Activated CD4-positive, alpha-beta T cell treated with anti-CD3 and anti-CD28 coated beads for 24 hours (primary cell): ENCODE measurements at regions not wholly inside any gene's neighbourhood (a gene's known extent, or its start where the extent isn't known, plus 50 kb on each side); places are given as distances from the start of the nearest gene placed in this dataset.
"Not testable (repeated sequence)": the region's sequence is repeated elsewhere in the genome, so short reads cannot be mapped to it uniquely, and the experiment has no call there.

Source experiments
- DNase-seq, 2 donors: peaks; one replicate each; pipeline ENCODE4 v3.0.0-alpha.2; 2020; ENCODE audit warnings: low read depth in 2 of 2

DNA sequence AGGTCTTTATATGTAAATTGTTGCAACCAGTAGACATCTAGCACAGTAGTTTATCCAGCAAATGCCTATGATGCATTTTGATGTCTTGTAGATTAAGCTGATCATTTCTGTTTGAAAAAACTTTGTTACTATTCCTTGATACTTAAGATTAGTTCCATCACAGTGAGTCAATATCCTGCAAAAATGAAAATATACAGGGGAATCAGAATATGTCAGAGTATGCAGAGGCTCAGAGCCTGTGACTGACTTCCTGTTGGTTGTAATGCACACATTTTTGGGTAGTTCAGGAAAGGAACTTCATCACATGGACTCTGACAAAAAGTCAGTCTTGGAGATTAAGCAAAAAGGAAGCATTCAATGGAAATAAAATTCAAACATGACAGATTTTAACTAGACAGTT is 815.5 kb downstream of the FAT4 start:
- no peak for DNase-seq

DNA sequence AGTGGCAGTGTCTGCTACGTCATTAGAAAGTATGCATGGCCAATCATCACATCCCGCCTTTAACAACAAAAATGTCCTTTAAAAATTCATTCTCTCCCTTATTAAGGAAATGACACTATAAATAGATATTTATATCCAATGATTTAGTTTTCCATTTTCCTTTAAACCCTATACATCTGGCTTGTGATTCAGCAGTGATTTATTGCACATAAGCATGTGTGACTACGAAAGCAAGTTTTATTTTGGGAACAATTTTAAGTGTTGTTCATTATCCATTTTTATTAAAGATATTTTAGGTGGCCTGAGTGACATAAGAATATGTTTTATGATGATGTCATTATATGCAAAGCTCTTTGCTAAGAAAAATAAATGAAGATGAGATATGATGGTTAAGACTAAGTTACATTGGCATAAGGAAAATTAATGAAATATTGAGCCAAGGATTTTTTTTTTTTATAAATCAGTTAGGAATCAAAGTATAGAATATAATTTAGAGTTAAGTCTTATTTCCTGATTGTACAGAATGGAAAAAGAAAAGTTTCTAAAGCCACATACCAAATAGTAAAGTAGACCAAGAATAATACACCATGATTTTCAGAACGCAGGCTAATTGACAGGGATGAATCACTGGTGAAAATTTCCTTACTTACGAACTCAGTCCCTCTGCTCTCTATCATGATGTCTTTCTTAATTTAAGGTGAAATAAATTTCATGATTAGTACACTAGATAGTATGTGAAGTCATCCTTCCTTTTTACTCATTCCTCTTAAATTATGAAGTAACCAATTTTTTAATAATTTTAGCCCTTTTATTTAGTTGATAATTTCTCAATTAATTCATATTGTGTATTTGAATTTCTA is 822.4 kb downstream of the FAT4 start:
- DNase-seq, result no peak

DNA sequence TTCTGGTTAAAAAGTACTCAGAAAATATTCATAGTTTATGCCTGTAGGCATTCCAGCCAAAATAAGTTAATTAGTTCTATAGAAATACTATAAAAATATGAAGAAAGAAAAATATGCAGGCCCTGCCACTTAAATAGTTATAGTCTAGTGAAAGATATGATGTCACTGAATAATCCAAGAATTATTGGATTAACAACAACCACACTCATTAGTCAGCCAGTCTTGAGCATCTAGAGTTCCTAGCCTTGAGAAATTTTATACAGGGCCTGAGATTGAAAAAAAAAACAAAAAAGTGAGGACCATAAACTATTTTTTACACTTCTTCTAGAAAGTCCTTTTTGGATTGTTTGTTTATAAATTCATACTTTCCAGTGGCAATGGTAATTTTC is 823.0 kb downstream of the FAT4 start:
- DNase-seq, result no peak

DNA sequence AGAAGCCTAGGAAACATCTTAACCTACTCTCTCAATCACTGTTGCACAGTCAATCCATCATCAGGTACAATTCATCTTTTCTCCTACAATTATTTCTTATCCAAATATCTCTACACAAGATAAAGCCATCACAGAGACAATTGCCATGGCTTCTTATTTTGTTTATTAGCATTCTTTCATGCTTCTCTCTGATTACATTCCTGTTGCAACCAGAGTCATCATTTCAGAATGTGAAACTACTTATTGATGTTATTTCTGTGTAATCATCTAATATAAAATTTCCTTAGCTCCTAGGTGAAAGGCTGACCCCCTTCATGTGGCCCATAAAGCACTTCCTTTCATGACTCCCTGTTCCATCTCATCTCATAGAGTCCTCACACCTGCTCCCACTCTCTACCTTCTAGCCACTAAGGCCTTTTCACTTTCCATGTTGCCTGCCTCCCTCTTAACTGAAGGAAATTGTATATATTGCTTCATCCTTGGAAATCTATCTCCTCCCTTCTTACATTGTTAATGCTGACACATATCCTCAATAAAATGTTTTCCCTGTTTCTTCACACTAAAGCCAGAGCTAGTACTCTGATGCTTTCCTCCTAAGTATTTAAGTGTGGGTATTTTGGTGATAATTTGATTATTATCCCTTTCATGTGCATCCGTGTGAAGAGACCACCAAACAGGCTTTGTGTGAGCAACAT is 829.9 kb downstream of the FAT4 start:
- no peak for DNase-seq

DNA sequence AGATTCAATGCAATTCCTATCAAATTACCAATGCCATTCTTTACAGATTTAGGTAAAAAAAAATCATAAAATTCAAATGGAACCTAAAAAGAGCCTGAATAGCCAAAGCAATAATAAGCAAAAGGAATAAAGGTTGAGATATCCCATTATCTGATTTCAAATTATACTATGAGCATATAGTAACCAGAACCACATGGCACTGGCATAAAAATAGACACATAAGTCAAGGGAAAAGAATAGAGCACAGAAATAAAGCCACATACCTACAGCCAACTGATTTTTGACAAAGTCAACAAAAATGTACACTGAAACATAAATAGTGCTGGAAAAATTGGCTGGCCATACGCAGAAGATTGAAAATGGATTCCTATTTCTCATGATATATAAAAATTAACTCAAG is 853.7 kb downstream of the FAT4 start:
- DNase-seq, result no peak

DNA sequence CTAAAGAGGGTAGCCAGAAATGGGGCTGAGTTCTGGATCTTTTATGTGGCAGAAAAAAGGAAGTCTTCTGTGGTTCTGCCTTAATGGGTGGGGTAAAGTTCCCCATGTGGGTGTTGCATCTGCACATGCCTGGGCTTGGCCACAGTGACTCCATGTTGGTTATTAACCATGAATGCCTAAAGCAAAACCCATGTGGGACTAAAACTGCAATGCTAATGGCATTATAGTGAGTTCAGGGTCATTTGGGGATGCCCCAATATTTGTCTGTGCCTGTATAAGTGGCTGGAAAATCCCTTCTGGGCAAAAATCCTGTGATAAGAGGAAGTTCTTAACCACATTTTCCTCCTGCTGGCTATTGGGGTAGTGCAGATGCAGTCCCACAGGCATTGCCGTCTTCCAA is 857.4 kb downstream of the FAT4 start:
- no peak for DNase-seq

DNA sequence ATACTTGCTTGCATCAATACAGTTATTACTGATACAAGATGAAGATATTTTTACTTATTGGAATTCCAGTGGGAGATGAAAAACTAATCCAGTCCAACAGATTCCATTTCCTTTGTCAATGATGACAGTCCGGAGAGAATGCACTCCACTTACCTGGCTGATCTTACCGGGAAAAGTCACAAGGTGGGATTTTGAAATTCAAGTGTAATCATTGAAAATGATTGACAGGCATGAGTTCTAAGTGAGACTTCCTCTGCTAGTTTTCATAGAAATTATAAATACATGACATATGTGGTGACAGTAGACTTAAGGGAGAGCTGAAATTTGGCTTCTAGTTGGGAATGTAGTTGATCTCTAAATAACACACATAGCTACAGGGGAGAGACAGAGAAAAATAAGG is 859.9 kb downstream of the FAT4 start:
- no peak for DNase-seq

DNA sequence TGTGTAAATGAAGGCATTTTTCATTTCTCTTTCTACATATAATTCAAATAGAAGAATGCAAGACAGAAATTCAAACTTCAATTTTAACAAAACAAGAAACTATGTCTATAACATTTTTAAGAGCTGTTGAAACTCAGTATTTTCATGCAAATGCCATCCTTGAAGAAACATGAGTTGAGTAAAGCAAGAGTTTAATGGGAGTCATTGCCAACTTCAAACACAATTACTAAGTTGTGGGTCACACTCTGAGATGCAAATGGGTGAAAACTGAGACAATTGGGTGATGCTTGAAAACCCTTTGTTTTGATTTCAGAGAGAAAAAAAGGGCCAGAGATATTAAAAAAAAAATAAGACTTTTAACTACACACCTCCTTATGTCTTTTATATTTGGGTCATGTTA is 865.9 kb downstream of the FAT4 start:
- no peak for DNase-seq

DNA sequence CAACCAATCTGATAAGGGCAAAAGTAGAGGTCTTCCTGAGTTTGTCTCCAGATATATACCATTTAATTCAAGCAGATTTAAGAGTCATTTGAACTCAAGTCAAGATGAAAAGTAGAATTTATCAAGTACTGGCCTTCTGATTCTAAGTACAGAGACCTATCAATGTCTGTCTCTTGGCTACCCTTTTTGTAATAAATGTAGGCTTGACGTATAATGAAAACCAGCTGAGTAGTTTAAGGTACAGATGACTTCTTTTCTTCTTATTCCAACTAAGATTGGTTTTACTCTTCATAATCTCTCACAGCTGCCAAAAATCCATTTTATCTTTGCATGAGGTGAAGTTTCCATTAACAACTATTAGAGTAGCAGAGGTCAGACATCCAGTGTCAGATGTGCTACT is 867.6 kb downstream of the FAT4 start:
- no peak for DNase-seq

DNA sequence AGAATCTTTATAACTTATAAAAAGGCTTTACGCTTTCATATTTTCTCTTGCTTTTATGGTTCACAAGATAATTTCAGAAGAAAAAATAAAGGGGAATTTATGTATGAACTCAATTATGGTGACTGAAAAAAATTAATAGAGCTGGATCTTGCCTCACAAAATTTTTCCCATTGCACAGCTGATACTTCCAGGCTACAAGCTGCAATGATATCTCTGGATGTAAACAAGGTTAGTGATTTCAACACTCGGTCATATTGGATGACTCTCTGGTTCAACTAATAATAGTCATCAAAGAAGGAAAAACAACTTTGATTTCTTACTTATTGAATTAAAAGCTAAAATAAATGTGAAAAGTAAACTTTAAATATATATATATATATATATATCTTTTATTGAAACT is 868.0 kb downstream of the FAT4 start:
- DNase-seq, result no peak

DNA sequence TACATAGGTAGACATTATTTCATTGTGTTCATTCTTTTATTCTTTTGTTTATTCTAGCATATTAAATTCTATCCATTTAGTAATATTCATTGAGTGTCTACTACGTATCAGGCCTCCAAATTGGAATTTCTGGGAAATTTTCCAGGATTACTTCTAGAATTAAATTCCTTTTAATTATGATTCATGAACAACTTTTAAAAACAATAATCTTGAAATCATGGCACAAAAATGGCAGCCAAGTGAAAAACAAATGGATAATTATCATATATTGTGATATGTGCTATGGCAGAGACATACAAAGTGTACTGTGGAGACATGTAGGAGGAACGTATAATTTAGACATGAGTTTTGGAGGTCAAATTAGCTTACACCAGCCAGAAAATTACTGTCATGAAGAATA is 868.5 kb downstream of the FAT4 start:
- no peak for DNase-seq

DNA sequence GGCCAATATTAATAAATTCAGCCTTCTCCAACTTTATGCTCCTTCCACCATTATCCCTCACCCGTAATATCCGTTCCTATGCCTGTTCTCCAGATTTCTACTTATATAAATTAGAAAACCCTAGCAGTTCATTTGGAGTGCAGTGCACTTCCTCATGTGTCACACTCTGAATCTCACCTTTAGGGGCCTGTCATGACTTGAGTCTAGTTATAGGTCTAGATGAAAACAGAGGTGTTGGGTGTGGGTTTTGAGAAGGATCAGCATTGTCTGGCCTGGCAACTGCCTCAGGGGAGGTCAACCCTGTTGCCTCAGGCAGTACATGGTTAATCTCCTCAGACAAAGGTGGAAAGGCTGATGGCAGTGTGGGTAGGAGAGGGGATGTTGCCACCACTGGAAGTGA is 876.8 kb downstream of the FAT4 start:
- no peak for DNase-seq

DNA sequence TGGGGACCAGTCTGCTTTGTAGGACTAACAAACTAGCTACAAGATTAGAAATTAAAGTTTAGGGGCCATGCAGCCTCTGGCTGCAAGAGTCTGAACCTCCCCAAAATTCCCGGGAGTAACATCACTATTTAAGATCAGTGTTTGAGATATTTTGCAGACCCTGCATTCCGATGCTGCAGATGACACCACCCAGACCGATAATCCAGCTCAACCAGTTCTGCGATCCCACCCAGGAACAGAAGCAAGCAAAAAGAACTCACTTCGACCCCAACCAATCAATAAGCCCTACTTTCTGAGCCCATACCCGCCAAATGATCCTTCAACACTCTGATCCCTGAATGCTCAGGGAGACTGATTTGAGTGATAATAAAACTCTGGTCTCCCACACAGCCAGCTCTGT is 877.8 kb downstream of the FAT4 start:
- no peak for DNase-seq

DNA sequence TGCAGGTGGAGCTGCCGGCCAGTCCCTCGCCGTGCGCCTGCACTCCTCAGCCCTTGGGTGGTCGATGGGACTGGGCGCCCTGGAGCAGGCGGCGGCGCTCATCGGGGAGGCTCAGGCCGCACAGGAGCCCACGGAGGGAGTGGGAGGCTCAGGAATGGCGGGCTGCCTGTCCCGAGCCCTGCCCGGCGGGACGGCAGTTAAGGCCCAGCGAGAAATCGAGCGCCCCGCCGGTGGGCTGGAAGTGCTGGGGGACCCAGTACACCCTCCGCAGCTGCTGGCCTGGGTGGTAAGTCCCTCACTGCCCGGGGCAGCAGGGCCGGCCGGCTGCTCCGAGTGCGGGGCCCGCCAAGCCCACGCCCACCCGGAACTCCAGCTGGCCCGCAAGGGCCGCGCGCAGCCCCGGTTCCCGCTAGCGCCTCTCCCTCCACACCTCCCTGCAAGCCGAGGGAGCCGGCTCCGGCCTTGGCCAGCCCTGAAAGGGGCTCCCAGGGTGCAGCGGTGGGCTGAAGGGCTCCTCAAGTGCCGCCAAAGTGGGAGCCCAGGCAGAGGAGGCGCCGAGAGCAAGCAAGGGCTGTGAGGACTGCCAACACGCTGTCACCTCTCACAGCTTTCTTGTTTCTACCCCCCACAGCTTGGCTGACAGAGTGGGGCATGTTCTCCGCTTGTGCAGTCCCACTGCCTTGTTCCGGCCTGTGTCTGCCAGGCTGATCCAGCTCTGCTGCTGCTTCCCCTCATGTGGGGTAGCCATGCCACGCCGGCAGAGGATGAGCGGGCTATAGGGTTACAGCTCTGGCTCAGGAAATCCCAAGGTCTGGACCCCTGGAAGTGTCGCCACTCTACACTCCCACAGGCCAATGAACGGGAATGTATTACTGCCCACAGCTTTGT is 886.7 kb downstream of the FAT4 start:
- not testable (repeated sequence) for DNase-seq

DNA sequence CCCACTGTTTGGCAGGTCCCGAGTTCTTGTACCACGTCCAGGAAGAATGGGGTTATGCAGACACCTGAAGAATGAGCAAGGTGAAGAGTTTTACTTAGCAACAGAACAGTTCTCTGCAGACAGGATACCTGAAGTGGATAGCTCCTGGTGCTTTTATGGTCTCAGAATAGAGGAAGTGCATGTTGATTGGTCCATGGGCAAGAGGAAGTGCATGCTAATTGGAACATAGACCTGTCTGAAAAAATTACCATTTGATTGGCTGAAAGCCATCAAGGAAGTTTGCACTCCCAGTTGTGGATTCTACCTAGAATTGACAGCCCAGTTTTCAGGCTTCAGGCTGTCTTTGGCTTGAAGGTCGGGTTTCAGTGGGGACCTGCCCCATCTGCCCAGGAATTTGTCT is 887.5 kb downstream of the FAT4 start:
- no peak for DNase-seq

DNA sequence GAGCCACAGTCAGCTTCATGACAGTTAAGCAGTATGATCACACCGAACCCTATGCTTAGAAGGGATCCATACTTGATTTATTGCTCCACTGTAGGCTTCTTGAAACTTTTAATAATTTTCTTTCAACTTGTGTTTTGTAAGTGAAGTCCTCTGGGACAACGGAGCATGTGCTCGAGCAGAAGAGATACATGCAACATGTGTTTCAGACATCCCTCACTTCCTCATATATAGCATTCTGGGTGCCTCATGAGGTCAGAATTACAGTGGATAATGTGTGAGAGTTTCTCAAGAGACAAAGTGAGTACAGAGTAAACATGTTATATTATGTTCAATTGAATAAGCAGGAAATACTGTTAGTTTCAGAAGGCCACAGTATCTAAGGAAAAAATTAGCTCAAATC is 893.2 kb downstream of the FAT4 start:
- DNase-seq, result no peak

DNA sequence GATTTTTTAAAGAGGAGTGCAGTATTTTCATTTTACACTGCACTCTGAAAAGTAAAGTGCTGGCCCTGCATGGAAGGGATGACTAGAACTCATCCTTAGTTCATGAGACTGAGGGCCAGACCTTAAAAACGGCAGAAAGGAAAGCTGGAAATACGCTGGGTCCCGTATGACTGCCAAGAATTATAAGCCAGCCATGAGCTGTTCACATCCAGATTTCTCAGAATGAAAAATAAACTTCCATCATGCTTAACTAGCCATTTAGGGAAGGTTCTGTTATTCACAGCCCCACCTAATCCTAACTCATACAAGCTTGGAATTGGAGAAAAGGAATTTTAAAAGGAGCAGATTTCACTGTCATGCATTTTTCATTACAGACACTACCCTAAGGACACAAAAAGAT is 894.4 kb downstream of the FAT4 start:
- no peak for DNase-seq

DNA sequence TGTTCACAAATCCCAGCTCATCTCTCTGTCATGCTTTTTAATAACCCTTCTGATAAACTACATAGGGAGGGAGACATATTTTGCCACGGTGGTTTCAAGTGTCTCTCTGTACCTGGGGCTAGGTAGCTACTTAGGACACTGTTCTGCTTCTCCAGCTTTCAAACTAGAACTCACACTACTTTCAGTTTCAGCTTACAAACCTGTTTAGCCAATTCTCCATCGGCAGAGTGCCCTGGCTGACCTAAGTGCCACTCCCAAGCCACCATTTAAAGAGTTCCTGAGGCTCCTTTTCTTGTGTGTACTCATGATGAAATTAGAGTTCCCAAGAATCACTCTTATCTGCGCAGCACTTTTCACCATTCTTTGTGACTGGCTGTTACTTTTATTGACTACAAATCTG is 899.2 kb downstream of the FAT4 start:
- no peak for DNase-seq

DNA sequence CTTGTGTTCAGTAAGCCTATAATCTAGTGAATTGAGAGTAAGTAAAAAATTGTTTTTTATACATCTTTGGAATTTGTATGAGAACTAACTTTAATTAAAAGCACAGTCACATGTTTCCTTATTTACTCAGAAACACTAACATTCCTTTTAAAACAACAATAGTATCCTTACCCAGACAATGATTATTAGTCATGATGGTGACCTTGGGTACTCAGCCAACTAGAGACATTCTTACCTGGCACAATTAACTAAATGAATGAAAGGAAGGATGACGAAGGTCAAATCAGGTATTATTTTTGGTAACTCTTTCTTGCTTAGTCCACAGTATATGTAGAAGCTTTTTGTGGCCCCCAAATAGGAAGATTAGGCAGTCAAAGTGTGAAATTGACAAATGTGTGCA is 901.0 kb downstream of the FAT4 start:
- no peak for DNase-seq

DNA sequence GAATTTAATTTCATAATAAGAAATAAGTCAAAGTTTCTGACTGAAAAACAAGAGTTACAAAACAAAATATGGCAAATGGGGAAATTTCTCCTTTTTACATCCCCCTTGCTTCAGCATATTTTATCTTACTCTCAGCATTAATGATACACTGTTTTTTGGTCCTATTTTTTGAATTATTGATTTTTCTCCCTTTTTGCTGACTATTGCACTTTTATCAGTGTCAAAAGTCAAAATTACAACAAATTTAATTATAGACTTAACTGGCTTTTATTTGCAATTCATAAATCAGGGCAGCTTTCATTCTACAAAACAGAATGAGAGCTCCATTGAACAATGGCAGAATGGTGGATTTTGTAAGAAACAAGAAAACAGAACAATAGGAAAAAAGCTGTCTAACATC is 901.9 kb downstream of the FAT4 start:
- no peak for DNase-seq

DNA sequence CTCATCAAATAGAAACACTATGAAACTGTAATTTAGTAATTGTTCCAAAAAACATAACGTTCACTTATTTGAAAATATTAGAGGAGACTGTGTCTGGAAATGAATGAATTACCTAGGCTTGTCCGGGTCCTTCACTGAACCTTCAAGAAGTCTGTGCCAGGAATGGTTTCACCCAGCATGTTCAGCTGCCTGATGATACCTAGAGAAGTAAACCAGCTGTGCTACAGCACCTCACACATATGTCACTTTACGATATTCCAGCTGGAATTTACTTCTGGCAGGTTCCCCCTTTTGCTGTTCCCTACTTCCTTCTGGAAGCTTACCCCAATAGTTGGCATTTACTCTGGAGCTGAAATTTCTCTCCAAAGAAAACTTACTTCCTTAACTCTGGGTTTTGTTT is 906.5 kb downstream of the FAT4 start:
- no peak for DNase-seq

DNA sequence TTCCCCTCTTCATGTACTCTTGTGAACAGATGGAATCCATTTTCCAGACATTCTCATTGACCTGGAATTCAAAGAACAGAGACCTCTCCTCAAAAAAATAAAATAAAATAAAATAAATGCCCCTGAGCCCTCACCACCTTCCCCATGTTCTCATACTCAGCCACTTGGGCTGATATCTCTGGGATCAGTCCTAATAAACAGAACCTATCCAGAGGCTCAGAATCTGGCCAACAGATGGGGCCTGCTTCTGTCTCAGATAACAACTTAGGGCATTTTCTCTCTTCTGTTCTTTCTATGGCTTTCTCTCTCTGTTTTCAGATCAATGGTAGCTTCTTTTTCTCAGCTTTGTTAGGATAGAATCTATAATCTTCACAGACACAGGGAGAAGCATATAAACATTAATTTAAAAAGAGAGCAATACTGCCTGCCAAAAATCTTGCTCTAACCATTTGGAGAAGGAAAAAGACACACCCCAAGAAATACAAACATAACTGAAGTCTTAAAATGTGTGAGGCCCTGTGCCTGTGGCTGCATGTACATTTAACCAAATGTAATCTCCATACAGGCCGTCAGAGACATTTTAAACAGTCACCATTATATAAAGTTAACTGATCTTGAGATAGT is 907.1 kb downstream of the FAT4 start:
- no peak for DNase-seq
